ENCODE measurements at regions not wholly inside any gene's neighbourhood (a gene's known extent, or its start where the extent isn't known, plus 50 kb on each side); places are given as distances from the start of the nearest gene placed in this dataset.
A peak's percentile ranks its signal among the peaks of the same experiment; 100 is the strongest.
"Not testable (repeated sequence)": the region's sequence is repeated elsewhere in the genome, so short reads cannot be mapped to it uniquely, and the experiment has no call there.

DNA sequence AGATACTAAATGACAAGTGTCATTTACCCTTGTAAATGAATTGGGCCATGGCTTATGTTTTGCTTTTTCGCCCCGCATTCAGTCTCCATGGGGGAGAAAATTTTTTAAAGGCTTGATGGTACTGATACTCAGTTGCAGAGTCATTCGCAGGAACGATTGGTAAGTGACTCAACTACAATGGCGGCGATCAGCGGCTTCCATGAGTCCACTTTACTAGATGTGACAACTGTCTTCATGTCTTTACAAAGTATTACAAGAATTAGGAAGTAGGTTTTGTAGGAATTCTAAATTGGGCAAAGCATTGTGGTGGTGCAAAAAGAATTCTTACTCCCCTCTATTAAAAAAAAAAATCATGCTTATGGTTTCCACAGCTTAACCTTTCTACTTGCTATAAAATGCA is 108.8 kb upstream of the ZEB1 start:
- H3K4me3 ChIP-seq (ENCODE audit: low read depth, low read length), result no peak overlapping the region
- no peak for DNase-seq (ENCODE audit: low read depth)
- TF ChIP-seq, protein P1, sequence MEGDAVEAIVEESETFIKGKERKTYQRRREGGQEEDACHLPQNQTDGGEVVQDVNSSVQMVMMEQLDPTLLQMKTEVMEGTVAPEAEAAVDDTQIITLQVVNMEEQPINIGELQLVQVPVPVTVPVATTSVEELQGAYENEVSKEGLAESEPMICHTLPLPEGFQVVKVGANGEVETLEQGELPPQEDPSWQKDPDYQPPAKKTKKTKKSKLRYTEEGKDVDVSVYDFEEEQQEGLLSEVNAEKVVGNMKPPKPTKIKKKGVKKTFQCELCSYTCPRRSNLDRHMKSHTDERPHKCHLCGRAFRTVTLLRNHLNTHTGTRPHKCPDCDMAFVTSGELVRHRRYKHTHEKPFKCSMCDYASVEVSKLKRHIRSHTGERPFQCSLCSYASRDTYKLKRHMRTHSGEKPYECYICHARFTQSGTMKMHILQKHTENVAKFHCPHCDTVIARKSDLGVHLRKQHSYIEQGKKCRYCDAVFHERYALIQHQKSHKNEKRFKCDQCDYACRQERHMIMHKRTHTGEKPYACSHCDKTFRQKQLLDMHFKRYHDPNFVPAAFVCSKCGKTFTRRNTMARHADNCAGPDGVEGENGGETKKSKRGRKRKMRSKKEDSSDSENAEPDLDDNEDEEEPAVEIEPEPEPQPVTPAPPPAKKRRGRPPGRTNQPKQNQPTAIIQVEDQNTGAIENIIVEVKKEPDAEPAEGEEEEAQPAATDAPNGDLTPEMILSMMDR (conservative IDR thresholded peaks at IDR 0.05; ENCODE audit: low read depth, low read length), result no peak

DNA sequence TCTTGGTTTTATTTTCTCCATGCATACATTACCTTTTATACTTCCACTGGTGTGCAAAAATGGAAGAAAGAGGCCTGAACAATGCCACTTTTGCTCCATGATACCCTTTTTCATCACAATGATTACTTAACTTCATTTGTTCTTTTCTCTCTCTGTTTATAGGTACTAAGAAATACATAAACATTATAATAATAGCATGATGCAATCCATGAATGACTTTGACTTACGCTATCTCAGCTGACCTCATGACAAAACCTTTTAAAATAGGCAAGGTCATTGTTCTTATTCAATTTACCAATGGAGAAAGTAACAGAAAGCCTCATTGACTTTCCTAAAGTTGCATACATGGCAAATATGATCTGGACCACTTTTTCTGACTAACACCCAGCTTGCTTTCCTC is 105.1 kb upstream of the ZEB1 start:
- H3K4me3 ChIP-seq (ENCODE audit: low read depth, low read length), result no peak overlapping the region
- TF ChIP-seq, protein P1 (conservative IDR thresholded peaks at IDR 0.05; ENCODE audit: low read depth, low read length), result no peak
- no peak for DNase-seq (ENCODE audit: low read depth)

DNA sequence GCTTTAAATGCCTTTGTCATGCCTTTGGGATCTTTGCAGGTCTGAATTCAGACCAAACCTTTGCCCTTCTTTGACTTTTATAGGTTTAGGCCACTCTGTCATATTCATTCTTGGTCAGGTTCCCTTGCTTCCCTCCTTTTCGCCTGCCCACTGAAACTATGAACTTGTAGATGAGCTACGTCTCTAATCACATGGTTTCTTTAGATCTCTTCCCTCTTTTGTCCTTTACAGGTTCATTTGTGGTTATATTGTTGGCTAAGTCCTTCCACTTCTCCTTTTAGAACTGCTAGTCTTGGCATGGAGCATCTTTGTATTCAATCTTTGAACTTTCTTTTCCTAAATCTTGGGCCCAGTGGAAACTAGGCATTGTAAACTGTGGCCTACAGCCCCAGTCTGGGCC is 104.0 kb upstream of the ZEB1 start:
- TF ChIP-seq, protein P1 (conservative IDR thresholded peaks at IDR 0.05; ENCODE audit: low read depth, low read length), result no peak
- no peak for DNase-seq (ENCODE audit: low read depth)

DNA sequence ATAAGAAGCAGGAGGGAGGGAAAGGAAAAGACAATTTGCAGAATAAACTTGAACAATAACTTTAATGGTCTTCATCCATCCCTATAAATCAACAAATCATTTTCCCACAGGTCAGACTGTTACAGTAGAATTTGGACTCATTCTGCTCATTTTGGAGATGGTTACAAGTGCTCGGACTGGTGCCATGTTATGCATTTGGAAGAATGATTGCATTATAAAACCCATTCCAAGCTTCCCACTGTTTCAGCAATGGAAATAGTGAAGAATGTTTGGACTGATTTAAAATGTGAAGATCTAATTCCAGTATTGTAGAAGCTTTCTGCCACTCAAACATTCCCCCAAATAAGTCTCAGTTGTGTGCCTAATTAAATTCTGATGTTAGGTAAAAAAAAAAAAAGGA is 99.7 kb upstream of the ZEB1 start:
- DNase-seq (ENCODE audit: low read depth), result no peak
- TF ChIP-seq, protein P1 (conservative IDR thresholded peaks at IDR 0.05; ENCODE audit: low read depth, low read length), result no peak
- H3K4me3 ChIP-seq (ENCODE audit: low read depth, low read length), result no peak overlapping the region

More for the DNA sequence above, 104.0 kb upstream of the ZEB1 start:
- no peak overlapping the region for H3K4me3 ChIP-seq (ENCODE audit: low read depth, low read length)

DNA sequence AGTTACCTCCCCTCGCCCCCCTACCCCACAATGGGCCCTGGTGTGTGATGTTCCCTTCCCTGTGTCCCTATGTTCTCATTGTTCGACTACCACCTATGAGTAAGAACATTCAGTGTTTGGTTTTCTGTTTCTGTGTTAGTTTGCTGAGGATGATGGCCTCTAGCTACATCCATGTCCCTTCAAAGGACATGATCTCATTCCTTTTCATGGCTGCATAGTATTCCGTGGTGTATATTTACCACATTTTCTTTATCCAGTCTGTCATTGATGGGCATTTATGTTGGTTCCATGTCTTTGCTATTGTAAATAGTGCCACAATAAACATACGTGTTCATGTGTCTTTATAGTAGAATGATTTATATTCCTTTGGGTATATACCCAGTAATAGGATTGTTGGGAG is 90.2 kb upstream of the ZEB1 start:
- H3K4me3 ChIP-seq (ENCODE audit: low read depth, low read length); DNase-seq (ENCODE audit: low read depth): not testable (repeated sequence)

DNA sequence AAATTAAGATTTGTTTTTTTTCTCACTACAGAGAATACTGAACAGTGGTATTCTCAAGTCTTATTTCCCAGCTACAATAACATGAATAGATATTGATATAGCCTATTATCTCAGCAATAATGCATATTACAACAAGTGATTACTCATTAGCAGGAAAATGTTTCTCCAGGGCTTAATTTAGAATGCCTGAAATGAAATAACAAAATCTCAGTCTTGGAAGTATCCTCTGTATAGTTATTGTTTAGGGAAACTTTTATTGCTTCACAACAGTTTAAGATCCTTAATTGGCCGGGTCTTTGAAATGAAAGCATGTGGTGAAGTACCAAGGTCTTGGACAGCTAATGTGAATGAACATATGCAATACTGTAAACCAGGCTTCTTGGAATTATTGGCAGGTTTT is 79.1 kb upstream of the ZEB1 start:
- TF ChIP-seq, protein P1 (conservative IDR thresholded peaks at IDR 0.05; ENCODE audit: low read depth, low read length), result no peak
- H3K4me3 ChIP-seq (ENCODE audit: low read depth, low read length), result no peak overlapping the region
- no peak for DNase-seq (ENCODE audit: low read depth)

DNA sequence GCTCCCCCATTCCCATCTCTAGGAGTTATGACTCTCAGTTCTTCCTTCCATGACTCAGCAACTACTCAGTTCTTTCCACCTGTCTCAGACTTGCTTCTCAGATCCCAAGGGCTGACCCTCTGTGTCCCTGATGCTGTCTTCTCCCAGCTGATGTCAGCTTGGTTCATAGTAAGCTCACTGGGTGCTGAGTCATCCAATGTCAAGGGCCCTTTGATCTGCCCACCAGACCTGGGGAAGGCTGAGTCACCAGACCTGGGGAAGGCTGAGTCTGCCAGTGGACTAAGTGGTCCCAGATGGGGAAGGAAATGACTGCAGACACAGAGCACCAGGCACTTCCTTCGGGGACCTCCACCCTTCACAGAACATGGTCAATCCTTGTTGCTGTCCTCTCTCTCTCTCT is 76.1 kb upstream of the ZEB1 start:
- TF ChIP-seq, protein P1 (conservative IDR thresholded peaks at IDR 0.05; ENCODE audit: low read depth, low read length), result no peak
- H3K4me3 ChIP-seq (ENCODE audit: low read depth, low read length), result no peak overlapping the region
- DNase-seq (ENCODE audit: low read depth), result peak; percentile 82

DNA sequence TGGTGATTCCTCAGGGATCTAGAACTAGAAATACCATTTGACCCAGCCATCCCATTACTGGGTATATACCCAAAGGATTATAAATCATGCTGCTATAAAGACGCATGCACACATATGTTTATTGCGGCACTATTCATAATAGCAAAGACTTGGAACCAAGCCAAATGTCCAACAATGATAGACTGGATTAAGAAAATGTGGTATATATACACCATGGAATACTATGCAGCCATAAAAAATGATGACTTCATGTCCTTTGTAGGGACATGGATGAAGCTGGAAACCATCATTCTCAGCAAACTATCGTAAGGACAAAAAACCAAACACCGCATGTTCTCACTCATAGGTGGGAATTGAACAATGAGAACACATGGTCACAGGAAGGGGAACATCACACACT is 67.9 kb upstream of the ZEB1 start:
- not testable (repeated sequence) for DNase-seq (ENCODE audit: low read depth); H3K4me3 ChIP-seq (ENCODE audit: low read depth, low read length)

Data from epithelial cell of proximal tubule (primary cell).